HG02610 (cell line): ENCODE measurements at regions not wholly inside any gene's neighbourhood (a gene's known extent, or its start where the extent isn't known, plus 50 kb on each side); places are given as distances from the start of the nearest gene placed in this dataset.
"Not testable (repeated sequence)": the region's sequence is repeated elsewhere in the genome, so short reads cannot be mapped to it uniquely, and the experiment has no call there.

Experiments used
- ATAC-seq: cut with Tn5 transposase; IDR thresholded peaks from one replicate; pipeline ENCODE4 v1.9.1; 2021; ENCODE audit warnings: mild to moderate bottlenecking, moderate library complexity; ENCODE audit not compliant: unreplicated experiment

DNA sequence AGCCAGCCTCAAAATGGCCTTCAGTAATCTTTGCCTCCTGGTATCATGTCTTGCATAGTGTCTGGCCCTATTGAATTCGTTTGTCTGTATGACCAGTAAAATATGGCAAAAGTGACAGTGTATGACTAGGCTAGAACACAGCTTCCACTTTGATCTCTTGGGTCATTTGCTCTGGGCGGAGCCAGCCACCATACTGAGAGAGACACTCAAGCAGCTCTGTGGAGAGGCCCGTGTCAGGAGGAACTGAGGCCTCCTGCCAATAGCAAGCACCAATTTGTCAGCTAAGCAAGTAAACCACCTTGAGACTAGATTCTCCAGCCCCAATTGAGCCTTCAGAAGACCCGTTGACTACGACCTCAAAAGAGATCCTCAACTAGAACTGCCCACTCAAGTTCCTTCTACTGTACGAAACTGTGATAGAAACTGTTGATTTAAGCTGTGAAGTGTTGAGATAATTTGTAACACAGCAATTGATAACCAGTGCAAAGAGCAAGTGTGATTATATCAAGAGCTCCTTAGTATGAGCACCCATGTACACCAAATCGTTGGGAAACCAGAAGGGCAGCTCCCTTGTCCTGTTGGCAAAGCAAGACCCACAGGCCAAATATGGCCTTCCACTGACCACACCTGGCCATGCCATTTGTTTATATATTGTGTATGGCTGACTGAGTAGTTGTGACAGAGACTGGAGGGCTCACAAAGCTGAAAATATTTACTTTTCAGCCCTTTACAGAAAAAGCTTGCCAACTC, 52.7 kb upstream of the SERBP1 start:
- ATAC-seq = no peak

DNA sequence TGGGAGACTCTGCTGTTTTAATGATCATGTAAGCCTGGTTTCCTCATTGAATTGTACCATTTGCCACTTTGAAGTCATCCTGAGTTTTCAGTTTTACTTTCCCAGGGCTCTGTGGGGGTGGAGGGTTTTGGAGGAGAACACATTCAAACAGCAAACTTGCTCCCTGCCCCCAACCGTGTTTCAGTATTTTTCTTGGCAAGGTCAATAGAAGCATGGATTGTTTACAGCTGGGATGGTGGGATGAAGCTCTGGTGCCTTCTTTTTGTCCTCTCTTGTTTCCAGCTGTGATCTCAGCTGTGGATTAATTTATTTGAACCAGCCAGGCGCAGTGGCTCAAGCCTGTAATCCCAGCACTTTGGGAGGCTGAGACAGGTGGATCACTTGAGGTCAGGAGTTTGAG, 54.3 kb upstream of the SERBP1 start:
- no peak for ATAC-seq

DNA sequence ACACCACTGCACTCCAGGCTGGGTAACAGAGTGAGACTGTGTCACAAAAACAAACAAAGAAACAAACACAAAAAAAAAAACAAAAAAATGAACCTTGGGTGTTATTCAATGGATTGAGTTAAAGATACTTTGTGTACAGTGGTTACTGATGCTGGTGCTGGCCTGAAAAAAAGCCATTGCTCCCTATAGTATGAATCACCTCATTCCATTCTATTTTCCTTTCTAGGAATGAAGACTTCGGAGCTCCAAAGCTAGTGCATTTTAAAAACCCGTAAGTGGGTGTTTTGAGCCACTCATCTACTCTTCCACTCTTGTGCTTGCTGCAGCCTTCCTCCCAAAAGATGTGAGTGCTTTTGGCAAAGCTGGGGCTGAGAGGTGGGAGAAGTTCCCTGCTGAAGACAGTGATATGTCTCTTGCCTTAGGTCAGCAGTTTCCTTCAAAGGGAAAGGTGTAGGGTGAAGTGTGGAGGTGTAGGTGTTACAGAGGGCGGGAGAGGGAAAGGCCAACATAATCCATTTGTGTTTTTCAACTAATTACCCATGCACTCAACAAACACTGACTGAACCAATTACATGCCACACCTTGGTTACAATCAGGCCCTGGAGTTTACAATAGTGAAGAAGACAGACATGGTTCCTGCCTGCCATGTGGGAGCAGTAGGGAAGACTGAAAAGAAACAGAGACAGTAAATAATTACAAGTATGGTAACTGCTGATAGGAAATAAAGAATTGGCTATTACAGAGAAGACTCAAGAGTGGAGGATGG, 55.0 kb upstream of the SERBP1 start:
- ATAC-seq = no peak

DNA sequence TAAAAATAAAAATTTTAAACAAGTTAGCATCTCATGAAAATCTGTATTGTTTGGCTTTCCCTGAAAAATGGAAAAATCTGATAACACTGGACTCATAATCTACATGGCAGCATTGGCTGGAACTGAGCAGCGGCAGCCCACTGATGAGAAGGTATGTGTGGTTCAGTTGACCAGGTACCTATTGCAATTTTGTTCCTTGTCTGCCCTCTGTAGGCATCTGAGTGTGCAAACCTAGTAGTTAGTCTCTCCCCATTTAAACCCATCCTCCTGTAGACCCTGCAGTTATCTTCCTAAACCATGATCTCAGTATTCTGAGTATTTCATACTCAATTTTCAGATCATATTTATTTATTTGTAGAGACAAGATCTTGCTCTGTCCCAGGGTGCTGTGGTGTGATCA, 59.4 kb upstream of the SERBP1 start:
- ATAC-seq = peak; percentile 58

DNA sequence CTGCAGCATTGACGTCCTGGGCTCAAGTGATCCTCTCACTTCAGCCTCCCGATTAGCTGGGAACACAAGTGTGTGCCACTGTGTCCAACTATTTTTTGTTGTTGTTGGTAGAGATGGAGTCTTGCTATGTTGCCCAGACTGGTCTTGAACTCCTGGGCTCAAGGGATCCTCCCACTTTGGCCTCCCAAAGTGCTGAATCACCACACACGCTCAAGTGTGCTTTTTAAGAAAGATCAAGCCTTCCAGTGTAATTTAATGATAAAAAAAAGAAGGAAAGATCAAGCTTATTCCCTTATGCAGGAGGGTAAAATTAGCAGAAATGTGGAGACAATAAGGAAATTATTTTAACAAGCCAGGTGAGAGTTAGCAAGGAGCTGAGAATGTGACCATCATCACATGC, 61.1 kb upstream of the SERBP1 start:
- no peak for ATAC-seq

DNA sequence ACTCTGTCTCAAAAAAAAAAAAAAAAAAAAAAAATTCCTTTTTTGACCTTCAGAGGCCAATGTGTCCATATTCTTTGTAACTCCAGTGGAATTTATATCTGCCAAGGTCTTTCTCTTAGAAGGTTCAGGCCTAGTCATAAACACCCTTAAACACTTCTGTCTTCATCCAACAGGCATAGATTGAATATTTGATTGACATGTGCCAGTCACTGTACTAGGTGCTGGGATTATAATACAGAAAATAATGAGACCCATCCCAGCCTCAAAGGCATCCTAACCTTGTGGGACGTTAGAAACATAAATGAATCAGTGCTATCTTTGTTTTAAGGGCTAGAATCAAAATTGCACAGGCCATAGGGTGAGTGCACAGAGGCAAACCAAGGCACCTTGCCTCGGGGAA, 62.9 kb upstream of the SERBP1 start:
- ATAC-seq = no peak

DNA sequence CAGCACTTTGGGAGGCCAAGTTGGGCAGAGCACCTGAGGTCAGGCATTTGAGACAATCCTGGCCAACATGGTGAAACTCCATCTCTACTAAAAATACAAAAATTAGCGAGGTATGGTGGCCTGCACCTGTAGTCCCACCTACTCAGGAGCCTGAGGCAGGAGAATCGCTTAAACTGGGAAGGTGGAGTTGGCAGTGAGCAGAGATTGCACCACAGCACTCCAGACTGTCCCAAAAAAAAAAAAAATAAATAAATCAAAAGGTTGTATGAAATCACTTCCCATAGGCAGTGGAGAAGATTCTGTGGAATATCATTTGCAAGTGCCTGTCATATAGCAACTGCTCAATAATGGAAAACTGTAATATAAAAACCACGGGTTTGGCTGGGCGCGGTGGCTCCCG, 65.1 kb upstream of the SERBP1 start:
- no peak for ATAC-seq

DNA sequence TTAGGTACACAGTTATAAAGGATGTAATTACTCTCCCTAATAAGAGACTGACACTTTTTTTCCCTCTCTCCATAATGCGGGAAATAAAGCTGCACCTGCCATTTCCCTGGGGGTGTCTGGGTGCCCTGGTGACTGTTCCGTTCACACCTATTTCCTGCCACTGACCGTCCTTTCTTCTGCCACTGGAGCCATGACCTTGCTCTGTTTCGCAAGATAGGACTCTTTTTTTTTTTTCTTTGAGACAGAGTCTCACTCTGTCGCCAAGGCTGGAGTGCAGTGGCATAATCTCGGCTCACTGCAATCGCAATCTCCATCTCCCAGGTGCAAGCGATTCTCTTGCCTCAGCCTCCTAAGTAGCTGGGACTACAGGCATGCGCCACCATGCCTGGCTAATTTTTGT, 66.1 kb upstream of the SERBP1 start:
- ATAC-seq = no peak

DNA sequence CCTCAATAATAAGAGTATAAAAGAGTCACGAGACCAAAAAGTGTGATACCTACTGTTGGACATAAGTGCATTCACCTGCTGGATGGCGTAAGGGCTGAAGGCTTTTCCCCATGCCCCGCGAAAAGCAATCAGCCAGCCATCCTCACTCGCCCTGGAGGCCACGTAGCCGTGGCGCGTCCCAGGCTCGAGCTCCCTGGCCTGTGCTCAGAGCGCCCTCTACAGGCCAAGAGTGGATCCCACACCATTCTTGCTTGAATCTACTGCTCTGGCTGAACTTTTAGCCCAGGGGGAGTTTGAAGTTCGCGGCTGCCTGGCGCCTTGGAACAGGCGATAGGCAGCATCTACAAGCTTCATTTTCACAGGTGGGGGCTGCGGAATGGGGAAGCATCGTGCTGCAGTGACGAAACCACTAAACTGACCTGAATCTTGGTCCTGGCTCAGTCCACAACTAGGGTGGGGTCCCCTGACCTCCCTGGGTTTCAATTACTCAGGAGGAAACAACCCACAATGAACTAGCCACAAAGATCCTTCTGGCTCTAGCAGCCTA, 70.3 kb upstream of the SERBP1 start:
- peak; percentile 99 for ATAC-seq

DNA sequence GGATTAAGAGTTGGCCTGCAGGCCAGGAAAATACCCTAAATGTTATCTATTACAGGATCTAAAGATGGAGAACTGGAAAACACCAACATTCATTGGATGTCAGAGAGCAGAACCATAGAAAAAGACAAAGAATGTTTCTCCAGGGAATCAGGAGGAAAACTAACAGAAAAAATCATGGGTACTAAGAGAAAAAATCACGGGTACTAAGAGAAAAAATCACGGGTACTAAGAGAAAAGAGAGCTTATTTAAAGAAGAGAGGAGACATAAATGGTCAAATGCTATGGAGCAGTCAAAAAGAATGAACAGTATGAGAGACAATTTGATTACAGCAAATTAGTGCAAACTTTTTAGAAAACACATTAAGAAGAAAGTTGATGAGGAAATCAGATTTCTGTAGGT, 73.8 kb upstream of the SERBP1 start:
- no peak for ATAC-seq

DNA sequence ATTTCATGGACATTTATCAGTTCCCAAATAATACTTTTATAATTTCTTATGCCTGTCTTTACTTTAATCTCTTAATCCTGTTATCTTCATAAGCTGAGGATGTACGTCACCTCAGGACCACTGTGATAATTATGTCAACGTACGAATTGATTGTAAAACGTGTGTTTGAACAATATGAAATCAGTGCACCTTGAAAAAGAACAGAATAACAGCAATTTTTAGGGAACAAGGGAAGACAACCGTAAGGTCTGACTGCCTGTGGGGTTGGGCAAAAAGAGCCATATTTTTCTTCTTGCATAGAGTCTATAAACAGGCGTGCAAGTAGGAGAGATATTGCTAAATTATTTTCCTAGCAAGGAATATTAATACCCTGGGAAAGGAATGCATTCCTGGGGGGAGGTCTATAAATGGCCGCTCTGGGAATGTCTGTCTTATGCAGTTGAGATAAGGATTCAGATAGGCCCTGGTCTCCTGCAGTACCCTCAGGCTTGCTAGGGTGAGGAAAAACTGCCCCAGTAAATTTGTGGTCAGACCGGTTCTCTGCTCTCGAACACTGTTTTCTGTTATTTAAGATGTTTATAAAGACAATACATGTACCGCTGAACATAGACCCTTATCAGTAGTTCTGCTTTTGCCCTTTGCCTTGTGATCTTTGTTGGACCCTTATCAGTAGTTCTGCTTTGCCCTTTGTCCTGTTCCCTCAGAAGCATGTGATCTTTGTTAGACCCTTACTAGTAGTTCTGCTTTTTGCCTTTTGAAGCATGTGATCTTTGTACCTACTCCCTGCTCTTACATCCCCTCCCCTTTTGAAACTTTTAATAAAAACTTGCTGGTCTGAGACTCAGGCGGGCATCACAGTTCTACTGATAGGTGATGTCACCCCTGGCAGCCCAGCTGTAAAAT, 83.4 kb upstream of the SERBP1 start:
- not testable (repeated sequence) for ATAC-seq

DNA sequence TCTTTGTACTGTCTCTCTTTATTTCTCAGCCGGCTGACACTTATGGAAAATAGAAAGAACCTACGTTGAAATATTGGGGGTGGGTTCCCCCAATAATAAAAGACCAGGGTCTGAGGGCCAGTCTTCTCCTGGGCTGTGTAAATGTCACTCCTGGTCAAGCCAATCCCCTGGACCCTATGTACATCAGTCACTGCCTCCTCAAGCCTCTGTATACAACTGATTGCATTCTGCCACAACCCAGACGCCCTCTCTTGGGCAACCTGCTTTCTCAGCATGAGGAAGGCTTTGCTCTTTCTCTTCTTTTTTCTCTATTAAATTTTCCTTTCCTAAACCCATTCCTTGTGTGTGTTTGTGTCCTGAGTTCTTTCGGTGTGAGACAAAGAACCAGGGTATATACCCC, 84.1 kb upstream of the SERBP1 start:
- no peak for ATAC-seq

DNA sequence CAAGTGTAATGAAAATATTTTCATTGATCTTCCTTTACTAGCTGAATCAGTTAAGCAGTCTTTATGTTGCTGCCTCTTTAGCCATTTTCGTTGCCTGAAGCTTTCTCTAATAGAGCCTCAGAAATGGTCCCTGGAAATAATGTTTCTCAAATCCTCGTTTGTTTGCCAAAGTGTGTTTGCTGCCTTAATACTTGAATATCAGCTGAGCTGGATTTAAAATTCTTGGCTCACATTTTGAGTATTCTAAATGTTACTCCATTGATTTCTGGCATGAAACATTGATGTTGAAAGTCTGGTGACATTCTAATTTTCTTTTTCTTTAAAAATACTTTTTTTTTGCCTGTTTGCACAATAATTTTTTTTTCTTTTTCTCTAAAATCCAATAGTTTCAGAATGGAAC, 84.6 kb upstream of the SERBP1 start:
- no peak for ATAC-seq

DNA sequence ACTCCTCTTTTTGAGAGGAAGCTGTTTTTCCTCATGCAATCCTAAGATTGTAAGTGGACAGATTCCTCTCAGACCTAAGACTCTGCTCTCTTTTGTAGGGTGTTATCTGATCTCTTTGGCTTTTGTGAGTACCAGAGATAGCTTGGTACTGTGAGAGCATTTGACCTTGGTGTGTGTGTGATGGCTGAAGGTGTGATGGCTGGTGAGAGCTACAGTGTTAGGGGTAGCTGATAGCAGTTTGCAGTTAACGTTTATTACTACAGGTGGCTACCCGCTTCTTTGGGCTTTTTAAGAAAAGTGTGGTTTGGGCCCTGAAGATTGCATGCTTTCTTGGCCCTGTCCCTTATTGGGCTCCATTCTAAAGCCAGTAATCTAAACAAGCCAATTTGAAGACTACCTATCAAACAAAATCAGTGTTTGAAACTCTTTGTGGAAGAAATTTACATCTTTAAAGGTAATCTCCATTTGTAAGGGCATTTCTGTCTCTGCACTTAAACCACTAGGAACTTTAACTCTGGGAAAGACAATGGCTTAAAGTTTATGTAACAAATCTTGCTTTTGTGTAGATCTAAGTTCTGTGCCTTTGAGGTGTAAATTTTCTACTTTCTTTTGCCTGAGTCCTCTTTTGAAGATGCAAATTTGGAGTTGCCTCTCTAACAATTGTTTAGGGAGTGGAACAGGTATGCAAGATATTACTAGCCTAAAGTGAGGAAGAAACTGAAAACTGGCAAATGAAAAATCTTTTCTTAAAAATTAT, 85.3 kb upstream of the SERBP1 start:
- ATAC-seq = no peak

DNA sequence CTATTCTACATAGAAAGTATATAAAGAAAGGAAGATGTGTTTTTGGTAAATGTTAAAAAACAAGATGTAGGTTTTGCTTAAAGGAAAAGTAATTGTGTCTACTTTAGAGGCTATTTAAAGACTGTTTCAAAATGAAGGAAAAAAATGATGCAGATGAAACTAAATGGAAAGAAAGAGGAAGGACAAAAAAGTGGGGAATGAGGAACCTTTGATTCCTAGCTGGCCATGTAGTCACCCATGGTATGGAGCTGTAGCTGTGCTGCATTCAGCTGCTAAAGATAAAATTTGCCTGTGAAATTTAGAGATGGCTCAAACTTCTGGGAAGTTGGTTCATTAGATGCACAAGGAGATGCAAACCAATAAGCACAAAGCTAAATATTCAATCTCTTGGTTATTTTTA, 86.8 kb upstream of the SERBP1 start:
- no peak for ATAC-seq

DNA sequence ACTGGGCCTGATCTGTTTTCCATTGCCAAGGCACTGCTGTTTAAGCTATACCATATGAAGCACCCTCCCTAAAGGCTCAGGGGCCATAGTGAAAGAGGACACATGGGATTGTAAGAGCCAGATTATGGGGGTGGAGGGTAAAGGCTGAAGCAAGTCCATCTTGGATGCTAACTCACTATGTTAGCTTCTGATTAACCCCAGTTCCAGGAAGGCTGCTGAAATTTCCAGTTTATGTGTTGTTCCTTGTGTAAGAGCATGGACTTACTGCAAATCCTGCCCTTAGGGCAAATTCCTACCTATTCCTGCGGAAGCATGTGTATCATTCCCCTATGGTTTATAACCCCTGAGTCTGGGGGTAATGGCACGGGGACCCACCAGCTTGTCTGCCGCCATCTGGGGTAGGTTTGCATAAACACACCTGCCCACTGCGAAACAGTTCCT, 91.8 kb upstream of the SERBP1 start:
- ATAC-seq = no peak

DNA sequence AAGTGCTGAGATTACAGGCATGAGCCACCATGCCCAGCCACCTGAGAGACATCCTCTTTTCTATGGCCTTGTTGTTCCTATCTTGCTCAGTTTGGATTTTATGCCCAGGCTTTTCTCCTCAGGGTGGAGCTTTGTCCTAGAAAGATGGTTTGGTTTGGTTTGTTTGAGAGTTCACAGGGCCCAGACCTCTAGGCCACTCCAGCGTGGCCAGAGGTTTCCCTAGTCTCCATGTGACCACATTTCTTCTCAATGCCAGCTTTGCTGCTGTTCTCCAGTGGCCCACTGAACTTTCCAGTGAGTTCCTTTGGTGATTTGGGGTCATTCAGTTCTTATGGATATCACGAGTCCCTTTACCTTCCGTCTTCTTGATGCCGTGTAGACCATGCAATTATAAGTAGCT, 92.6 kb upstream of the SERBP1 start:
- ATAC-seq = no peak

DNA sequence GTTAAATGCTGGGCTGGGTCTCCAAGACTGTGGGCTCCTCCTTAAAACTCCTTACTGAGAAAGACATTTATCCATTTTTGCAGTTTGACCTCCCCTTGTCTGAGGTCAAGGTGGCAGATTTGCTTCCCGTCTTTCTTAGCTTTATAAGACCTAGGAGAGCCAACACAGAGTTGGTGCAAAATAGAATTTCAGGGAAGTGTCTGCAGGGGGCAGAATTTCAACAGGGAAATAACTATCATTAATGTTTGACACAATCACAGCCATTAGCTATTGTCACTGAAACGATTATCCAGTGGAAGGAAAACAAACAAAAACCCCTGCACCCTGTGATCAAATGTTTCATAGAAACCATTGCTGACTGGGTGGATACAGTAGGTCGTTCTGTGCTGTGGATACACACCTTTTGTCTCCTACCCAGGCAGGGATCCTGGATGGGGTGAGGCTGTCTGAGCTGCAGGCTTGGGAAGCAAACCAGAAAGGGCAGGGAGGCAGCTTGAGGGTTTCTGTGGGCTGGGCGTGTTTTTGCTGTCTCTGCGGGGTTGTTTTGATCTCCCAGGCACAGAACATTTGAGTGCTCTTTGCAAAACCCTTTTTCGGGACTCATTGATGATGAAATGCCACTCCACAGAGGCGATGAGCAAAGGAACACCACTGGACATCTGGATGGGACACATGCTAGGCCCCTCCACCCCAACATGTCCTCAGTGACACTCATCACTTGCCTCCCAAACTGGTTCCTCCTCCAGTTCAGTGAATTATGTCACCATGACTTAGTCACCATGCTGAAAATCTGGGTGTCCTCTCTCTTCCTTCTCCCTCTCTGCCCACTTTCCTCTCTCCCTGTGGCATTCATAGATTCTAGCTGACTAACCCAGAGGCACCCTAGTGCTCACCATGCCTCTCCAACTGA, 94.2 kb upstream of the SERBP1 start:
- no peak for ATAC-seq

DNA sequence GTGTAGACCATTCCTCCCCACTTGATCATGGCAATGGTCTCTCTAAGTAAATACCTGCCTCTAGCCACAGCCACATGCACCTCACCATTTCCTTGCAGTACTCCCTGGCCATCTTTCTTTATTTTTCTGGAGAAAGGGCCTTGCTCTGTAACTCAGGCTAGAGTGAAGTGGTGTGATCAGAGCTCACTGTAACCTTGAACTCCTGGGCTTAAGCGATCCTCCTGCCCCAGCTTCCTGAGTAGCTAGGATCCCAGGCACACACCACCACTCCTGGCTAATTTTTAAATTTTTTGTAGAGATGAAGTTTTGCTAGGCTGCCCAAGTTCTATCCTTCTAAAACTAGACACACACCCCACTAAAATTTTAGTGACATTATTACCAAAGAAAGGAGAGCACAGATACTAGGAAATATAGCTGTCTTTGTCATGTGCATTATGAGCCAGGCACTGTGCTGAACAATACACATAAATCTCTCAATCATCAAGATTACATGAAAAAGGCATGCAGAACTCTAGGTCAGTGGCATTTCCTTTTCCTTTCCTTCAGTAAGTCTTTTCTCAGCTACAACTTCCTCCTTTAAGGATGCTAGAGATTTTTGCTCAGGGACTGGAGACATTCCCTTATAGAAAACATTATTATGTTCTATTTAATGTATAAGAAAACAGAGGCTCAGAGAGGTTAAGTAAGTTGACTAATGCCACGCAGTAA, 95.0 kb upstream of the SERBP1 start:
- ATAC-seq = no peak
